A673 (cell line): ENCODE measurements at regions not wholly inside any gene's neighbourhood (a gene's known extent, or its start where the extent isn't known, plus 50 kb on each side); places are given as distances from the start of the nearest gene placed in this dataset.

ENCODE experiments used
- BruUV-seq: library from RNA; stranded (reverse); fragments of 400-500 nt; replicated peaks from 2 replicates; lab custom pipeline; 2021; lab: Mats Ljungman, UMichigan
- CTCF ChIA-PET: fragments of 300-600 bp; sonication (Branson Sonifier 250); formaldehyde crosslinking; loops from one replicate; lab custom pipeline; 2022; ENCODE audit warnings: antibody characterized with exemption; lab: Charles Lee
- POLR2A ChIA-PET: fragments of 300-600 bp; sonication (Branson Sonifier 250); formaldehyde crosslinking; loops from one replicate; lab custom pipeline; 2022; ENCODE audit warnings: antibody characterized with exemption; ENCODE audit not compliant: low non-redundant PET; lab: Charles Lee
- DNase-seq: peaks from one replicate; pipeline ENCODE4 v3.0.0-alpha.2; 2015; ENCODE audit warnings: low spot score
- H3K27ac ChIP-seq: fragments of 200-600 bp; sonication (generic); 2 replicates; pipeline ENCODE4 v1.5.1; 2016; ENCODE audit warnings: mixed run types, low read depth, mild to moderate bottlenecking, mixed read lengths, antibody characterized with exemption, low read length; ENCODE audit not compliant: poor library complexity, severe bottlenecking
- H3K27me3 ChIP-seq: fragments of 200-600 bp; sonication (generic); replicated peaks from 2 replicates; pipeline ENCODE4 v1.6.1; 2017; ENCODE audit warnings: mixed run types, low read depth, mild to moderate bottlenecking, mixed read lengths, antibody characterized with exemption, low read length; ENCODE audit not compliant: insufficient read depth, poor library complexity
- H3K36me3 ChIP-seq: fragments of 200-600 bp; sonication (generic); 2 replicates; pipeline ENCODE4 v1.6.1; 2016; ENCODE audit warnings: mixed run types, mild to moderate bottlenecking, mixed read lengths, antibody characterized with exemption, low read length; ENCODE audit not compliant: insufficient read depth, poor library complexity, severe bottlenecking
- H3K4me1 ChIP-seq: fragments of 200-600 bp; sonication (generic); 2 replicates; pipeline ENCODE4 v1.6.1; 2017; ENCODE audit warnings: mixed run types, mild to moderate bottlenecking, mixed read lengths, antibody characterized with exemption, low read length; ENCODE audit not compliant: insufficient read depth, poor library complexity, severe bottlenecking
- H3K4me3 ChIP-seq: fragments of 200-600 bp; sonication (generic); 2 replicates; pipeline ENCODE4 v1.5.1; 2016; ENCODE audit warnings: low read depth, mixed run types, mild to moderate bottlenecking, mixed read lengths, low read length; ENCODE audit not compliant: poor library complexity, severe bottlenecking
- H3K9me3 ChIP-seq: fragments of 200-600 bp; sonication (generic); 2 replicates; pipeline ENCODE4 v1.6.1; 2016; ENCODE audit warnings: mixed run types, low read depth, mild to moderate bottlenecking, mixed read lengths, antibody characterized with exemption, low read length; ENCODE audit not compliant: poor library complexity, severe bottlenecking
- EZH2 ChIP-seq: fragments of 200-600 bp; sonication (generic); IDR thresholded peaks from 2 replicates; pipeline ENCODE4 v1.6.1; 2017; ENCODE audit warnings: borderline replicate concordance, low read depth, mild to moderate bottlenecking, mixed read lengths, antibody characterized with exemption, low read length; ENCODE audit not compliant: poor library complexity, severe bottlenecking
- intact Hi-C: fragments of 100-400 bp; cut with micrococcal nuclease; formaldehyde crosslinking; loops from one replicate; pipeline ENCODE4 v1.10.0; 2022; ENCODE audit not compliant: unreplicated experiment
- TF ChIP-seq, protein P1 (sequence below): fragments of 300-800, 200-600 bp; sonication (generic); conservative IDR thresholded peaks from 2 replicates; pipeline ENCODE4 v1.5.1; 2017; ENCODE audit warnings: low read depth, mild to moderate bottlenecking, antibody characterized with exemption, low read length, moderate library complexity, mixed read lengths

DNA sequence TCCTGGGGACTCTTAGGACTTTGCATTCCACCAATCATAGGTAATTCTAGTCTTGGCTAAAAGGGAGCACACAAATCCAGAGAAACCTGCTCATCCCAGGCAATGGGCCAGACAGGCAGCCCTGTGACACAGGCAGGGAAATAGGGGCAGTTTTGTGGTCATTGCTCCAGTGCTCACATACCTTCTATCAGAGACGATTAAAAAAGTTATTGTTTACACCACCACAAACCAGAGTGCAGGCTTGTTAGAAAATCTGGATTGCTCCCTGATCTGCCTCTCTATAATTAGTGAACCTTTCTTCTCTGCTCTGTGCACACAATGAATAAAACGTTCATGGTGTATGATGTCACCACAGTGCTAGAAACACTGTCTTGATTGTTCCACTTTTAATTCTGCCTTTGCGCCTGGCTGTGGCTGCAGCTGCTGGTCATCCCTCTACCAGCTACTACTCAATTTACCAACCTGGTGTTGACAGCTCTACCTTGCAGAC lies 121.6 kb upstream of the SPATA13 start:
- H3K9me3 ChIP-seq = no peaks in the 10 kb centered on the region
- H3K27me3 ChIP-seq = no peaks in the 10 kb centered on the region
- CTCF ChIA-PET = no interaction called here
- H3K36me3 ChIP-seq = no peaks in the 10 kb centered on the region
- no peak for DNase-seq
- intact Hi-C loops = no loop called here
- no TSS peak for BruUV-seq
- H3K4me3 ChIP-seq = no peak overlapping the region
- TF ChIP-seq, protein P1, sequence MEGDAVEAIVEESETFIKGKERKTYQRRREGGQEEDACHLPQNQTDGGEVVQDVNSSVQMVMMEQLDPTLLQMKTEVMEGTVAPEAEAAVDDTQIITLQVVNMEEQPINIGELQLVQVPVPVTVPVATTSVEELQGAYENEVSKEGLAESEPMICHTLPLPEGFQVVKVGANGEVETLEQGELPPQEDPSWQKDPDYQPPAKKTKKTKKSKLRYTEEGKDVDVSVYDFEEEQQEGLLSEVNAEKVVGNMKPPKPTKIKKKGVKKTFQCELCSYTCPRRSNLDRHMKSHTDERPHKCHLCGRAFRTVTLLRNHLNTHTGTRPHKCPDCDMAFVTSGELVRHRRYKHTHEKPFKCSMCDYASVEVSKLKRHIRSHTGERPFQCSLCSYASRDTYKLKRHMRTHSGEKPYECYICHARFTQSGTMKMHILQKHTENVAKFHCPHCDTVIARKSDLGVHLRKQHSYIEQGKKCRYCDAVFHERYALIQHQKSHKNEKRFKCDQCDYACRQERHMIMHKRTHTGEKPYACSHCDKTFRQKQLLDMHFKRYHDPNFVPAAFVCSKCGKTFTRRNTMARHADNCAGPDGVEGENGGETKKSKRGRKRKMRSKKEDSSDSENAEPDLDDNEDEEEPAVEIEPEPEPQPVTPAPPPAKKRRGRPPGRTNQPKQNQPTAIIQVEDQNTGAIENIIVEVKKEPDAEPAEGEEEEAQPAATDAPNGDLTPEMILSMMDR = no peak
- TF ChIP-seq EZH2 = no peak
- no peaks in the 10 kb centered on the region for H3K4me1 ChIP-seq
- POLR2A ChIA-PET = no interaction called here
- H3K27ac ChIP-seq = no peak overlapping the region

DNA sequence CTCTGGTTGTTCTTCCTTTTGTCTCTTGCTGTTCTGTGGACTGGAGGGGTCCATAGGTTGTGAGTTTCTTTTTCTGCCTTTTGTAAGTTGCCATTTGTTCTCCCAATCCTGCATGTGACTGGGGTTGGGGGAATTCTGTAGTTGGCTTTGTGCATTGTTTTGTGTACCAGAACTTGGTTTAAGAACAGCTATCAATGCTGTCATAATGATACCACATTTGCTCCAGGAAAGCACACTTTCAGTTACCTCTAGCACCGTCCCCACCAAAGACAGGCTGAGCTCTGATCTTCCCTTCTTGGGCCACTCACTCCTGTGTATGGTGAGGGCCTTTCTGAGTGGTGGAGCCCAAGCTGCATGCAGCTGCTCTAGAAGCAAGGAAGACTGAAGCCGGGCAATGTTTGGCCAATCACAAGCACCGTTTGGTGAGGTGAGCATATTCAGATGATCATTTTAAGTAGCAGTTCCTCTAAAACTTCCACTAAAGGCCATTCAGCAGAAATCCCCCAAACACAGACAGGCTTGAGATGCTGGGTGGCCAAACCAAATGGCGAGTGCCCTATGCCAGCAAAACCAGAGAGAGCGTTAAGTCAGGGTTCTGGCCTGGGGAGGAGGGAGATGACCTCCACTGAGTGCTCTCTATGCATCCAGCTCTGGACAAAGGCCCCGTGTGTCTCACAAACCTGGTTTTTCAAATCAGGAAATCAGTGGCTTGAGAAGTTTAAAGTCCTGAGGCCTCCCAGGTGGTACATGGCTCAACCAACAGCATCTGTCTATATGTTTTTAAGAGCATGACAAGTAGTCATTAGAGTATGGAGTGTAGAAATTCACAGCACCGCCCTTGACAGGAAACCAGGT lies 120.7 kb upstream of the SPATA13 start:
- no peaks in the 10 kb centered on the region for H3K4me1 ChIP-seq
- no peak for TF ChIP-seq EZH2
- TF ChIP-seq, protein P1 = no peak
- intact Hi-C loops = no loop called here
- CTCF ChIA-PET = no interaction called here
- H3K27me3 ChIP-seq = no peaks in the 10 kb centered on the region
- no peak overlapping the region for H3K4me3 ChIP-seq
- no TSS peak for BruUV-seq
- no peaks in the 10 kb centered on the region for H3K9me3 ChIP-seq
- POLR2A ChIA-PET = no interaction called here
- no peaks in the 10 kb centered on the region for H3K36me3 ChIP-seq
- no peak for DNase-seq
- H3K27ac ChIP-seq = no peak overlapping the region

DNA sequence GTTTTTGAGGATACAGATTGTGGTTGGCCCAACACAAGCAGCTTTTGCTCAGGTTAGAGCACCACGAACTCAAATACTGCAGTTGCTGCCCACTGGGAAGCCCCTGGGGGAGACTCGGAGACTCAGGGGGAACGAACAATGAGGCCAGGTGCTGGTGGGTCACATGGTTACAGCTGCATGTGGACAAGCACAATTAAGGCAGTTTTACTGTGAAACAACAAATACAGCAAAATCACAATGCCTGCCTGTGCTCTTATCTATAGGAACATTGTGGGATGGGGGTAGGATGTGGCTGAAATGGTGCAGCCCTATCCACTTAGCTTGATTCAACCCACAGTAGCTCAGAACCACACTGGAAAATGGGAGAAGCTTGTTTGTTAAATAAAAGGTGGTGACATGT lies 119.7 kb upstream of the SPATA13 start:
- no peak for DNase-seq
- no peaks in the 10 kb centered on the region for H3K9me3 ChIP-seq
- no peak overlapping the region for H3K4me3 ChIP-seq
- ChIA-PET POLR2A (no interaction called here), CTCF (interaction anchor here (0.6 kb wide), 1 partner anchor 188 kb away, joined by 3 read pairs; no protein-coding TSS in a partner anchor)
- no peak overlapping the region for H3K27ac ChIP-seq
- no peaks in the 10 kb centered on the region for H3K4me1 ChIP-seq
- intact Hi-C loops = no loop called here
- TF ChIP-seq, protein P1 = no peak
- TF ChIP-seq EZH2 = no peak
- BruUV-seq = no TSS peak
- no peaks in the 10 kb centered on the region for H3K27me3 ChIP-seq
- H3K36me3 ChIP-seq = no peaks in the 10 kb centered on the region
